VCaP (cell line): ENCODE measurements at regions not wholly inside any gene's neighbourhood (a gene's known extent, or its start where the extent isn't known, plus 50 kb on each side); places are given as distances from the start of the nearest gene placed in this dataset.
"Not testable (repeated sequence)": the region's sequence is repeated elsewhere in the genome, so short reads cannot be mapped to it uniquely, and the experiment has no call there.

Experiments
- H3K27ac ChIP-seq: fragments of 450-650 bp; 2 replicates; pipeline ENCODE4 v1.5.1; 2017
- TF ChIP-seq, protein P1 (sequence below): fragments of 450-650 bp; conservative IDR thresholded peaks from 2 replicates; pipeline ENCODE4 v1.5.1; 2017; ENCODE audit warnings: mild to moderate bottlenecking, moderate library complexity

DNA sequence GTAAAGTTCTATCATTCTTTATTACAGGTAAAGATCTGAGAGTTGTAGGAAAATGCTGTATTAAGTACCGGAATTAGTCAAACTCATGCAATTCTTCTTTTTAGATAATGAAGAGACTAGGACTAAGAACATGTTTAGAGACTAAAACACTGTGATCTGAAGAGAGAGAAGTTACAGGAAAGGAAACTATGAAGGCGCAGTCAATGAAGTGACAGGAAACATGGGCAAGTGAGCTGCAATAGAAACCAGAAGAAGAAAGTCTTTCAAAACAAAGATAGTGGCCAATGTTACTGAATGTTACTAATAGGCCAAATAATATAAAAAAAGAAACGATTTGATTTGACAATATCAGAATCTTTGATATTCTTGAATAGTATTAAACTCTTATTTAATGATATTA is 659.4 kb upstream of the RGS18 start:
- TF ChIP-seq, protein P1, sequence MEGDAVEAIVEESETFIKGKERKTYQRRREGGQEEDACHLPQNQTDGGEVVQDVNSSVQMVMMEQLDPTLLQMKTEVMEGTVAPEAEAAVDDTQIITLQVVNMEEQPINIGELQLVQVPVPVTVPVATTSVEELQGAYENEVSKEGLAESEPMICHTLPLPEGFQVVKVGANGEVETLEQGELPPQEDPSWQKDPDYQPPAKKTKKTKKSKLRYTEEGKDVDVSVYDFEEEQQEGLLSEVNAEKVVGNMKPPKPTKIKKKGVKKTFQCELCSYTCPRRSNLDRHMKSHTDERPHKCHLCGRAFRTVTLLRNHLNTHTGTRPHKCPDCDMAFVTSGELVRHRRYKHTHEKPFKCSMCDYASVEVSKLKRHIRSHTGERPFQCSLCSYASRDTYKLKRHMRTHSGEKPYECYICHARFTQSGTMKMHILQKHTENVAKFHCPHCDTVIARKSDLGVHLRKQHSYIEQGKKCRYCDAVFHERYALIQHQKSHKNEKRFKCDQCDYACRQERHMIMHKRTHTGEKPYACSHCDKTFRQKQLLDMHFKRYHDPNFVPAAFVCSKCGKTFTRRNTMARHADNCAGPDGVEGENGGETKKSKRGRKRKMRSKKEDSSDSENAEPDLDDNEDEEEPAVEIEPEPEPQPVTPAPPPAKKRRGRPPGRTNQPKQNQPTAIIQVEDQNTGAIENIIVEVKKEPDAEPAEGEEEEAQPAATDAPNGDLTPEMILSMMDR, result no peak
- H3K27ac ChIP-seq, result no peak overlapping the region

DNA sequence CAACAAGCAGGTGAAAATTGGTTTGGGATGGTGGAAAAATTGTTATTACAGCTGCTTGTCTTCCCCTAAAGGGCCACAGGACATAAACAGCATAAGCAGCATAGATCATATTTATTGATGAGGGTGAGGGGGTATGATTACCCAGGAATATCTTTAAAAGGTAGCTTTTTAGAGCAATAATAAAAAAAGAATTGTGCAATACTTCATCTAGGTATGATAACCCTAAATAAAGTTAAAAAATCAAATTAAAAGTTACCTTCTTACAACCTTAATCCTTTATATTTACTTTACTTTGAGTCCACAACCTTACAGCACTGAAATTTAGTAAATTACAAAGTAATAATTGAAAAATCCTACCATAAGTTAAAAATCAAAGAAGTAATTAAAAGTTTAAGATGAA is 653.3 kb upstream of the RGS18 start:
- TF ChIP-seq, protein P1, result no peak
- no peak overlapping the region for H3K27ac ChIP-seq

DNA sequence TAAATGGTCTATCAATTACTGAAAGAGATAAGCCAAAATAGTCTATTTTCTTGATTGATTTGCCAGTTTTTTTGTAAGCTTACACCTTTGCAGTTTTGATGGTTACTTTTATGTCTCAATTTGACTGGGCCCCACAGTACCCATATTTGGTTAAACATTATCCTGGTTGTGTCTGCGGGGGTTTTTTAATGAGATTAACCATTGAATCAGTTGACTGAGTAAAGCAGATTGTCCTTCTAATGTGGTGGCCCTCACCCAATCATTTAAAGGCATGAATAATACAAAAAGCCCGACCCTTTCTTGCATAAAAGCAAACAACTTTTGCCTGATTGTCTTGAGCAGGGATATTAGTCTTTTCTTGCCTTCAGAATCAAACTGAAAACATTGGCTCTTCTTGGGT is 650.0 kb upstream of the RGS18 start:
- TF ChIP-seq, protein P1, result no peak
- no peak overlapping the region for H3K27ac ChIP-seq

DNA sequence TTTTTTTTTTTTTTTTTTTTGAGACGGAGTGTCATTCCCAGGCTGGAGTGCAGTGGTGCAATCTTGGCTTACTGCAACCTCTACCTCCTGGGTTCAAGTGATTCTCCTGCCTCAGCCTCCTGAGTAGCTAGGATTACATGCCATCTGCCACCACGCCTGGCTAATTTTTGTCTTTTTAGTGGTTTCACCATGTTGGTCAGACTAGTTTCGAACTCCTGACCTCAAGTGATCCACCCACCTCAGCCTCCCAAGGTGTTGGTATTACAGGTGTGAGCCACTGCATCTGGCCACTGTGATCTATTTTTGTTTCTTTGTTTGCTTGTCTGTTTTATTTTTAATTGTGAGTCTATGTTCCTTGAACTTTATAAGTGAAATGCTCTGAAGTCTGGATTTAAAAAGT is 646.8 kb upstream of the RGS18 start:
- not testable (repeated sequence) for H3K27ac ChIP-seq

DNA sequence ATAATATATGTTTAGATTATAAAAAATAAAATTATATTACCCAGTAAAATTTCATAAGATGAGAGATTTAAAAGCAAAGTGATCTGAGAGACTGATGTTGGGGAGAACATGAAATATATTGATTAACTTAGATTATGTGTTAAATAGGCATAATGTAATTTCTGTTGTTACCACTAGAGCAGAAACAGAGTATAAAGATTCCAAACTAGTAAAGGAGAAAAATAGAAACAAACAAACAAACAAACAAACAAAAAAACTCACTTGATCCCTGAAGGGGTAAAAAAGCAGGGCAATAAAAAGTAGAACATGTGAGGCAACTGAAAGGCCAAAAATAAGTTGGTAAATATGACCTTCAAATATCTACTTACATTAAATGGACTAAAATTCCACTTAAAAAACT is 640.4 kb upstream of the RGS18 start:
- TF ChIP-seq, protein P1, result no peak

DNA sequence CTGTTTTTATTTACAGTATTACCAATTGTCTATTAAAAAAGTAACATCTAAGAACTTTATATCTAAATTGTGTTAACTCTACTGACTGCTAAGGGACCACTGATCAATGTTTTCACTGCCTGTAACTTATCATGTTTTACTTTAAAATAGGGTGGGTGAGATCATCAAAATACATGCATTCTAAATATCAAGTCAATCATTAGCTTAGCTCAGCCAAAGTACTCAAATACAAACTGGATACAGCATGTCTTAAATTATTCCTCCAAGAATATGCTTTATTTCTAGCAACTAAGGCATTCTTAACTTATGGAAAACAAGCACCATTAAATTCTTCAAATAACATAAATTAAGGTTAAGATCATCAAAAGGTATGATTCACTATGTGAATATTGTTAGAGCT is 638.7 kb upstream of the RGS18 start:
- TF ChIP-seq, protein P1, result no peak
- H3K27ac ChIP-seq, result no peak overlapping the region

More for the DNA sequence above, 640.4 kb upstream of the RGS18 start:
- no peak overlapping the region for H3K27ac ChIP-seq

DNA sequence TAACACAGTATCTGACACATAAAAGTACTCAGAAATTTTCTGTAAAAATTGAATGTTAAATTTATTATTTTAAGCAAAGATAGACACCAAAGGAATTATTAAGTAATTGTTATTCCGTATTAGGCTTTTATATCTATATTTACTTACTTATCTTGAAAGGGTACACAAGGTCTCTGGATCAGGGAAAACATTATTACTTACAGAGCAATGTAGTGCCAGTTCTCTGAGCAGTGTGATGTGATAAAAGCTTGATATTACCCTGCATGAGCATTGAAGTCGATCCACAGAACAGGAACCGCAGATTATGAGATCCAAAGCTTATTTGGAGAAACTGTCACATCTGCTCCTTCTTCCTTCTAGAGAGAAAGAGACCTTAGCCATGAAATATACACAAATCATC is 637.9 kb upstream of the RGS18 start:
- TF ChIP-seq, protein P1, result no peak
- H3K27ac ChIP-seq, result no peak overlapping the region

DNA sequence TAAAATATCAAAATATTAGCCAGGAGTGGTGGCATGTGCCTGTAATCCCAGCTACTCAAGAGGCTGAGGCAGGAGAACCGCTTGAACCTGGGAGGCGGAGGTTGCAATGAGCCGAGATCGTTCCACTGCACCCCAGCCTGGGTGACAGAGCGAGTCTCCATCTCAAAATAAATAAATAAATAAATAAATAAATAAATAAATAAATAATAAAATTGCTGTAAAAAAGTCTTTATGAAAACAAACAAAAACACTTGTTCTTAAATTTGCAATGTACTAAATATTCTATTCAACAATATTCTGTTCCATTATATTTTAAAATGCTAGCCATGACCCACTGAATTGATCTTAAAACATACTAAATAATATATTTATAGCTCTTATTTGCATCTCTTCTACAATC is 632.3 kb upstream of the RGS18 start:
- not testable (repeated sequence) for H3K27ac ChIP-seq

DNA sequence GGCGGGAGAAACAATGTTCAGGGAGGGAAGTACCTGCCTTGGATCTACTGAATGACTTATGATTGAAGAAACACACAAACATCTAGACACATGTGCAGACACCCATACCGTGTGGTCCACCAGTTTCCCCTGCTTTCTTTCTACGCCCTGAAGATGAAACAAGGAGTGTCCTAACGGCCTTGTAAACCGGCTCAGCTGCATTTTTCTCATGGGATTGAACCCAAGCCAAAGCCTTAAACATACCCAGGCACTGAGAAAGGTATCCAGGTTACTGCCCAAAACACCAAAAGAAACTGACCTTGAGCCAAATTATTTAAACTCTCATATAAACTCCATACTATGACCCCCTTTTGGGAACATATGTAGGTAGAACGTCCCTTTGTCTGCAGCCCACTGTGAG is 630.0 kb upstream of the RGS18 start:
- TF ChIP-seq, protein P1, result no peak
- H3K27ac ChIP-seq, result no peak overlapping the region
